RCC 7860 (cell line): ENCODE measurements at regions not wholly inside any gene's neighbourhood (a gene's known extent, or its start where the extent isn't known, plus 50 kb on each side); places are given as distances from the start of the nearest gene placed in this dataset.

Experiments used
- DNase-seq: peaks from one replicate; pipeline ENCODE4 v3.0.0-alpha.2; 2015; ENCODE audit warnings: low spot score
- FAIRE-seq: peaks from 2 replicates; lab custom pipeline; 2012; peaks lifted over from hg19 to GRCh38; lab: Jason Lieb, UNC

- FAIRE-seq (no peak), DNase-seq (no peak)
Observed at GRCh38 chr12:67208281-67209067, 60.7 kb upstream of the CAND1 start.

- DNase-seq (no peak), FAIRE-seq (no peak)
Observed at GRCh38 chr12:67211029-67211428, 58.1 kb upstream of the CAND1 start.

- DNase-seq: no peak
- FAIRE-seq: no peak
Observed at GRCh38 chr12:67211494-67211893, 57.7 kb upstream of the CAND1 start.

- FAIRE-seq: no peak
- no peak for DNase-seq
Observed at GRCh38 chr12:67217647-67218046, 51.5 kb upstream of the CAND1 start.
